ENCODE measurements at regions not wholly inside any gene's neighbourhood (a gene's known extent, or its start where the extent isn't known, plus 50 kb on each side); places are given as distances from the start of the nearest gene placed in this dataset.

DNA sequence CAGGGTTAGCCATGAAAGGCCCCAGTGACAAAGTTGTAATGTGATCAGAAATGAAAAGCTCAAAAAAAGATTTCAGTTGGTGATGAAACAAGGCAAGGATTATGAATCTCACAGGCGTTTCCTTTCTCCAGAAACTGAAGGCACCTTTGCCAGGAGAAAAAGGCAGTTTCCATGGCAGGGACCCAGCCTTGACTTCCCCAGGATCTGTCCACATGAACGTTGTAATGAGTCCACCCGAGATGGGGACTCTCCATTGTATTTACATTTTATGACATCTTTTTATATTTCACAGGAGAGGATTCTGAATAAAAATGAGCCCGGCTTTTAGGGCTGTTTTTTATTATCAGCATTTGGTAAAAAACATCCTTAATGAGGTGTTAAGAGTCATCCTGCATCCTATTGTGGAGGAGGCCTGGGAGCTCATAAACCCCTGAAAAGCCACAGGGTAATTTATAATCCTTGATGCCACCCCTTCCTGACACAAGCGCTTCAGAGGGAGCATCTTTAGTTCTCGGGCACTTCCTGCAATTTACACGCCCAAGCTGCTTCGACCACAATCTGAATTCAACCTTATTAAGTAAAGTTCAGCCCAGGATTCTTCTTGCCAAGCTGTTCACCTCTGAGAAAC is 74.1 kb upstream of the SALL4 start:
- no peak for DNase-seq (ENCODE audit: low read depth)

GRCh38 chr20:51873652-51874051 is 71.3 kb upstream of the SALL4 start:
- DNase-seq (ENCODE audit: low read depth) = no peak

DNA sequence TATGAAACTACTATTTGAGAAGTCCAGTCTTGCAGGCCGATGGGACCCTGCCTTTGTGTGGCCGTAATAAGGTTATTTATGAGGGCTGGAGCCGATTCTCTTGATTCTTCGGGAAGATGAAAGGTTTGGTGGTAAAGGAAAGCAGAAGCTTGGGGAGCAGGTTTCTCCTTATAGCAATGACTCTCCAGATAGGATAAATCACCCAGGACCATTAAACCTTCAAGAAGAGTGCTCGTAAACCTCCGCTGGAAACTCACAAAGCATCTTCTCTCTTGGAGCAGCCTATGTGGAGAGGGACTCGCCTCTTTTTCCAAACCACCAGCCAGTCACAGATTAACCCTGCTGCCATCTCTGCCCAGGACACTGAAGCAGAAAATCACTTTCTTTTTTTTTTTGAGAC is 69.6 kb upstream of the SALL4 start:
- DNase-seq (ENCODE audit: low read depth) = no peak

DNA sequence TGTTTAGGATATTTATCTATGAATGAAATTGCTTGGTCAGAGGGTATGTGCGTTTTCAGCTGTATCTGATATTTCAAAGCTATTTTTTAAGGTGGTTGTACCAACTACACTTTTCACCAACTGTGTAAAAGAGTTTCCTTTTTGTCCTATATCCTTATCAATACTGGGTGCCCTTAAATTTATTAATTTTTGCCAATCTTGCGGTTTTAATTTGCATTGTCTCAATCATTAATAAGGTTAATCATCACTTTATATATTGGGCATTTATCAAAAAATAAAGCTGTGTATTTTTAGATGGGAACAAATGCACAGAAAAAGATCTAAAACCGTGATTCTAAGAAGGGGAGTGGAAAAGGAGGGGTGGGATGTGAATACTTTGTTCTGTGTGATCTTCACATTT is 66.7 kb upstream of the SALL4 start:
- no peak for DNase-seq (ENCODE audit: low read depth)

GRCh38 chr20:51867251-51867650 is 64.9 kb upstream of the SALL4 start:
- DNase-seq (ENCODE audit: low read depth) = no peak

GRCh38 chr20:51864967-51865366 is 62.6 kb upstream of the SALL4 start:
- no peak for DNase-seq (ENCODE audit: low read depth)

- no peak for DNase-seq (ENCODE audit: low read depth)
These were observed 60.5 kb upstream of the SALL4 start for GRCh38 chr20:51862796-51863195.

GRCh38 chr20:51861726-51862466 is 59.6 kb upstream of the SALL4 start:
- DNase-seq (ENCODE audit: low read depth) = no peak

- no peak for DNase-seq (ENCODE audit: low read depth)
These were observed 58.0 kb upstream of the SALL4 start for GRCh38 chr20:51860111-51860882.

GRCh38 chr20:51856432-51856831 is 54.1 kb upstream of the SALL4 start:
- no peak for DNase-seq (ENCODE audit: low read depth)

DNA sequence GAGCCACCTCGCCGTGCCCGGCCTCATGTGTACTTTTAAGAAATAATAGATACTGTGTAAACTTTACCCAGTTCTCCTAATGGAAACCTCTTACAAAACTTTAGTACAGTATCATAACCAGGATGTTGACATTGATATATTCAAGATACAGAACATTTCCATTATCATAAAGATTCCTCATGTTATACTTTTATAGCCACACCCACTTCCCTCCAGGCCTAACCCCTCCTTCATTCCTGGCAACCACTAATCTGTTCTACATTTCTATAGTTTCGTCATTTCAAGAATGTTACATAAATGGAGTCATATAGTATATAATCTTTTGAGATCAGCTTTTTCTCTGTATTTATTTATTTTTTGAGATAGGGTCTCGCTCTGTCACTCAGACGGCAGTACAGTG is 52.6 kb upstream of the SALL4 start:
- no peak for DNase-seq (ENCODE audit: low read depth)
